ENCODE measurements at regions not wholly inside any gene's neighbourhood (a gene's known extent, or its start where the extent isn't known, plus 50 kb on each side); places are given as distances from the start of the nearest gene placed in this dataset.

DNA sequence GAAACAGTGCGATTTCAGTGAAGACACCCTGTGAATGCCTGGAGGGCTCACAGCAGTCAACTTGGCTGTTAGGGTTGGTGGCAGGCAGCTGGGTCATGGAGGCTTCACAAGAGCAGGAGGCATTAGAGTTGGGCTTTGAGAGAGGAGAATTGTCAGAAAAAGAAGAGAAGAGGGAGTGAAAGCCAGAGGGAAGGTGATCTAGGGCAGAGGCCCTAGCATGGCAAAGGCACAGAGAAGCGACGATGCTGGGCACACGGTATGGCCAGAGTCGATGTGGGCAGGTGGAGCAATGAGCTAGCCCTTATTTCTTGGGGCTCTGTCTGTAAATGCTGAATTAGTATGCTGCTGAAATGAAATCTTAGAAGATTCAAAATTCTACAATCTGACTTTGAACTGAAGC lies 52.6 kb upstream of the OLFM4 start:
- no peak for DNase-seq (ENCODE audit: low read depth)
- no peak overlapping the region for H3K4me3 ChIP-seq (ENCODE audit: low read depth, low read length)
- TF ChIP-seq, protein P1, sequence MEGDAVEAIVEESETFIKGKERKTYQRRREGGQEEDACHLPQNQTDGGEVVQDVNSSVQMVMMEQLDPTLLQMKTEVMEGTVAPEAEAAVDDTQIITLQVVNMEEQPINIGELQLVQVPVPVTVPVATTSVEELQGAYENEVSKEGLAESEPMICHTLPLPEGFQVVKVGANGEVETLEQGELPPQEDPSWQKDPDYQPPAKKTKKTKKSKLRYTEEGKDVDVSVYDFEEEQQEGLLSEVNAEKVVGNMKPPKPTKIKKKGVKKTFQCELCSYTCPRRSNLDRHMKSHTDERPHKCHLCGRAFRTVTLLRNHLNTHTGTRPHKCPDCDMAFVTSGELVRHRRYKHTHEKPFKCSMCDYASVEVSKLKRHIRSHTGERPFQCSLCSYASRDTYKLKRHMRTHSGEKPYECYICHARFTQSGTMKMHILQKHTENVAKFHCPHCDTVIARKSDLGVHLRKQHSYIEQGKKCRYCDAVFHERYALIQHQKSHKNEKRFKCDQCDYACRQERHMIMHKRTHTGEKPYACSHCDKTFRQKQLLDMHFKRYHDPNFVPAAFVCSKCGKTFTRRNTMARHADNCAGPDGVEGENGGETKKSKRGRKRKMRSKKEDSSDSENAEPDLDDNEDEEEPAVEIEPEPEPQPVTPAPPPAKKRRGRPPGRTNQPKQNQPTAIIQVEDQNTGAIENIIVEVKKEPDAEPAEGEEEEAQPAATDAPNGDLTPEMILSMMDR (IDR thresholded peaks at IDR 0.05; ENCODE audit: low read depth, low read length, missing control alignments) = no peak

DNA sequence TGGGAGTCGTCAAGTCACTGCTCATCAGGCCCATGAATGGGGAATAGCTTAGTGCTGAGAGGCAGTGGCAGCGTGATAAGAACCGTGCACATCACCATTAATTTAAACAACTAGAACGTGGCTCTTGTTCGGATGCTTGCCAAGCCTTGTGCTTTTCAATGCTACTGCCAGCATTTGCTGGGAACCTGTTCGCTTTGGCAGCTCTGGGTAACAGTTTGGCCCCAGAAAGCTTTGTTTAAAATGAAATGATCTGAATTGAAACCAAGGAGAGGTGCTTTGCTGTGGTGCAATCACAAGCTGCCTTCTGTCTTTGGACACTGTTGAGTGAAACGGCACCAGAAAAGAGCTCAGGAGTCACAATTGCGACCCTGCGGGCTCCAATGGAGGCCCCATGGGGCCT lies 53.5 kb upstream of the OLFM4 start:
- no peak for DNase-seq (ENCODE audit: low read depth)
- TF ChIP-seq, protein P1 (IDR thresholded peaks at IDR 0.05; ENCODE audit: low read depth, low read length, missing control alignments) = no peak
- no peak overlapping the region for H3K4me3 ChIP-seq (ENCODE audit: low read depth, low read length)

- TF ChIP-seq, protein P1 (IDR thresholded peaks at IDR 0.05; ENCODE audit: low read depth, low read length, missing control alignments) = no peak
- no peak overlapping the region for H3K4me3 ChIP-seq (ENCODE audit: low read depth, low read length)
- DNase-seq (ENCODE audit: low read depth) = no peak
These were observed 53.9 kb upstream of the OLFM4 start for GRCh38 chr13:52974711-52975110.

DNA sequence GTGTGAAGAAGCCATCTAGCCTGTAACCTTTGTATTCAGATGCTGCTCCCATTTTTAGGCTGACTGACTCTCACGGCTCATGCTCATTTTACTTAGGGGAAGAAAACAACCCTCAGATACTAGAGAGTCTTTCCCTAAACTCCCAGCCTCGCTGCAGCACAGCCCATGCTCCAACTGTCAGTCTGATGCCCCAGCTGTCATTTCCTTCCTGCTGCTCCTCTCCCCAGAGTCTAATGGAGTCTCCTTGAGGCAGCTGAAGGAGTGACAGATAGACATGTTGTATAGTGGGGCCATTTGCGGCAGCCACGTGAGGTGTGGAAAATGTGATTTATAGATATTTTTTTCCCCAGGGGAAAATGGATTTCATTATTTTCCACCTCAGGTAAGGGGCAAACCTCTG lies 59.2 kb upstream of the OLFM4 start:
- H3K4me3 ChIP-seq (ENCODE audit: low read depth, low read length) = no peak overlapping the region
- no peak for DNase-seq (ENCODE audit: low read depth)
- TF ChIP-seq, protein P1 (IDR thresholded peaks at IDR 0.05; ENCODE audit: low read depth, low read length, missing control alignments) = no peak

DNA sequence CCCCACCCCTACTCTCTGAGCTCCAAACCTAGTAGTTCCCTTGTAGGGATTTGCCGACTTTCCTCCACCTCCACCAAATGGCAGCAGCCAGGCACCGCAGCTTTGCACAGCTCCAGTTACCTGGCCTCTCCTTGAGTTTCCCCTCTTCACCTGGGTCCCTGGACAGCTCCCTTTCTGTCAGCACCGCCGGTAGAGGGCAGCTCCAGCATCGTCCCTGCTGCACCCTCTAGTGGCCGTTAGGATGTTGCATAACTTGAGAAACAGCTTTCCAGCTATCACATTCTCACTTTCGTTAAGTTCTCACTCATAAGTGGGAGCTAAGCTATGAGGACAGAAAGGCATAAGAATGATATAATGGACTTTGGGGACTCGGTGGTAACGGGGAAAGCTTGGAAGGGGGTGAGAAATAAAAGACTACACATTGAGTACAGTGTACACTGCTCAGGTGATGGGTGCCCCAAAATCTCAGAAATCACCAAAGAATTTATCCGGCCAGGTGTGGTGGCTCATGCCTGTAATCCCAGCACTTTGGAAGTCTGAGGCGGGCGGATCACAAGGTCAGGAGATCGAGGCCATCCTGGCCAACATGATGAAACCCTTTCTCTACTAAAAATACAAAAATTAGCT lies 60.4 kb upstream of the OLFM4 start:
- DNase-seq (ENCODE audit: low read depth) = peak; percentile 30

DNA sequence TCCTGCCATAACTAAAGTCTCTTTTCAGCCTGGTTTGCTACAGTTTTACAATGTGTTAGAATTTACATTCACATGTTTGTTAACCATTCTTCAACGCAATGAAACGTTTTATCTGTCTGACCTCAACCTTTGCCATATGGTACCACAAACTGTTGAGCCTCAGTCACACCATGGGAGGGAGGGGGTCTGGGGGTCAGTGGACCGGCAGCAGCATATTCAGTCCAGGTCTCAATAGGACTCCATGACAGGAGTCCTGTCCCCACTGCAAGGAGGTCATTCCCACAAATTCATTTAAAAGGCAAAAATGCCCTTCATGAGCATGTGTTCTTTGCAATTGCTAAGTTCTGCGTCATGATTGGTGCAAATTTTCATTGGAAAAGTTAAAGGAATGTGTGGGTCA lies 66.6 kb upstream of the OLFM4 start:
- H3K4me3 ChIP-seq (ENCODE audit: low read depth, low read length) = no peak overlapping the region
- no peak for DNase-seq (ENCODE audit: low read depth)
- TF ChIP-seq, protein P1 (IDR thresholded peaks at IDR 0.05; ENCODE audit: low read depth, low read length, missing control alignments) = no peak

More for the DNA sequence above, 60.4 kb upstream of the OLFM4 start:
- H3K4me3 ChIP-seq (ENCODE audit: low read depth, low read length) = no peak overlapping the region
- TF ChIP-seq, protein P1 (IDR thresholded peaks at IDR 0.05; ENCODE audit: low read depth, low read length, missing control alignments) = peak; percentile 98

- no peak for DNase-seq (ENCODE audit: low read depth)
- TF ChIP-seq, protein P1 (IDR thresholded peaks at IDR 0.05; ENCODE audit: low read depth, low read length, missing control alignments) = no peak
- H3K4me3 ChIP-seq (ENCODE audit: low read depth, low read length) = no peak overlapping the region
These were observed 67.2 kb upstream of the OLFM4 start for GRCh38 chr13:52961256-52961910.
